RCC 7860 (cell line): ENCODE measurements at regions not wholly inside any gene's neighbourhood (a gene's known extent, or its start where the extent isn't known, plus 50 kb on each side); places are given as distances from the start of the nearest gene placed in this dataset.
"Not testable (repeated sequence)": the region's sequence is repeated elsewhere in the genome, so short reads cannot be mapped to it uniquely, and the experiment has no call there.

ENCODE experiments used
- DNase-seq: peaks from one replicate; pipeline ENCODE4 v3.0.0-alpha.2; 2015; ENCODE audit warnings: low spot score
- FAIRE-seq: peaks from 2 replicates; lab custom pipeline; 2012; peaks lifted over from hg19 to GRCh38; lab: Jason Lieb, UNC

- DNase-seq, FAIRE-seq: not testable (repeated sequence)
Observed at GRCh38 chr15:21174761-21175160, 265.5 kb downstream of the POTEB3 start.

GRCh38 chr15:21151203-21151966 lies 285.3 kb upstream of the POTEB2 start:
- not testable (repeated sequence) for FAIRE-seq

GRCh38 chr15:21148136-21148535 lies 282.0 kb upstream of the POTEB2 start:
- not testable (repeated sequence) for DNase-seq, FAIRE-seq

More at GRCh38 chr15:21151203-21151966, 285.3 kb upstream of the POTEB2 start:
- not testable (repeated sequence) for DNase-seq

GRCh38 chr15:21133893-21134292 lies 267.8 kb upstream of the POTEB2 start:
- not testable (repeated sequence) for DNase-seq, FAIRE-seq

- FAIRE-seq, DNase-seq: not testable (repeated sequence)
Observed at GRCh38 chr15:21112271-21113053, 246.3 kb upstream of the POTEB2 start.

GRCh38 chr15:21111861-21112260 lies 245.7 kb upstream of the POTEB2 start:
- DNase-seq, FAIRE-seq: not testable (repeated sequence)

- not testable (repeated sequence) for DNase-seq, FAIRE-seq
Observed at GRCh38 chr15:21111172-21111571, 245.1 kb upstream of the POTEB2 start.

- DNase-seq, FAIRE-seq: not testable (repeated sequence)
Observed at GRCh38 chr15:21110187-21110804, 244.2 kb upstream of the POTEB2 start.

- not testable (repeated sequence) for FAIRE-seq, DNase-seq
Observed at GRCh38 chr15:21108384-21108783, 242.3 kb upstream of the POTEB2 start.

GRCh38 chr15:21107399-21108381 lies 241.6 kb upstream of the POTEB2 start:
- FAIRE-seq, DNase-seq: not testable (repeated sequence)

- DNase-seq, FAIRE-seq: not testable (repeated sequence)
Observed at GRCh38 chr15:21096599-21096998, 230.5 kb upstream of the POTEB2 start.

GRCh38 chr15:21079544-21079943 lies 213.4 kb upstream of the POTEB2 start:
- FAIRE-seq, DNase-seq: not testable (repeated sequence)

- DNase-seq, FAIRE-seq: not testable (repeated sequence)
Observed at GRCh38 chr15:21068917-21069316, 202.8 kb upstream of the POTEB2 start.

GRCh38 chr15:21063512-21063911 lies 197.4 kb upstream of the POTEB2 start:
- not testable (repeated sequence) for DNase-seq, FAIRE-seq

GRCh38 chr15:21062619-21063163 lies 196.6 kb upstream of the POTEB2 start:
- FAIRE-seq: not testable (repeated sequence)

GRCh38 chr15:21051866-21052265 lies 185.8 kb upstream of the POTEB2 start:
- FAIRE-seq, DNase-seq: not testable (repeated sequence)

More at GRCh38 chr15:21062619-21063163, 196.6 kb upstream of the POTEB2 start:
- not testable (repeated sequence) for DNase-seq

GRCh38 chr15:21031703-21032102 lies 165.6 kb upstream of the POTEB2 start:
- DNase-seq, FAIRE-seq: not testable (repeated sequence)

- DNase-seq, FAIRE-seq: not testable (repeated sequence)
Observed at GRCh38 chr15:21029001-21029400, 162.9 kb upstream of the POTEB2 start.

- not testable (repeated sequence) for DNase-seq, FAIRE-seq
Observed at GRCh38 chr15:21027942-21028341, 161.8 kb upstream of the POTEB2 start.
